ENCODE measurements at regions not wholly inside any gene's neighbourhood (a gene's known extent, or its start where the extent isn't known, plus 50 kb on each side); places are given as distances from the start of the nearest gene placed in this dataset.

GRCh38 chr1:183734543-183735036 is 70.3 kb upstream of the RGL1 start:
- no peaks in the 10 kb centered on the region for H3K36me3 ChIP-seq
- intact Hi-C loops (cut with DNase I): loop anchor here (5.0 kb wide), 1 partner anchor 73 kb away; the partner anchor contains the start of gene RGL1
- peaks cover 0 to 27% (median 21%) of the 10 kb centered on the region in 4 donors for H3K4me1 ChIP-seq
- DNase-seq: peak; percentile 79
- TF ChIP-seq EP300 (IDR thresholded peaks at IDR 0.05) (no peak), POLR2AphosphoS5 (IDR thresholded peaks at IDR 0.05) (peak; percentile 16 to 55 (median 26)), CTCF (IDR thresholded peaks at IDR 0.05) (no peak), POLR2A (IDR thresholded peaks at IDR 0.05) (no peak)
- peak overlapping the region; percentile 23 to 57 (median 40) for H3K27ac ChIP-seq
- H3K27me3 ChIP-seq: no peaks in the 10 kb centered on the region
- H3K9me3 ChIP-seq: no peaks in the 10 kb centered on the region
- no peak overlapping the region for H3K4me3 ChIP-seq
- 62 to 66% methylated on average over 5 of the region's 5 CpGs for WGBS, 2 donors

GRCh38 chr1:183733715-183734114 is 71.2 kb upstream of the RGL1 start:
- H3K36me3 ChIP-seq: no peaks in the 10 kb centered on the region
- H3K27me3 ChIP-seq: no peaks in the 10 kb centered on the region
- no peaks in the 10 kb centered on the region for H3K9me3 ChIP-seq
- peak overlapping the region in 2 of 4 donors; percentile 56 to 57 for H3K27ac ChIP-seq
- no peak for DNase-seq
- intact Hi-C loops (cut with DNase I): loop anchor here (5.0 kb wide), 1 partner anchor 74 kb away; the partner anchor contains the start of gene RGL1
- TF ChIP-seq EP300 (IDR thresholded peaks at IDR 0.05): no peak
- no peak for TF ChIP-seq POLR2A (IDR thresholded peaks at IDR 0.05)
- TF ChIP-seq CTCF (IDR thresholded peaks at IDR 0.05): no peak
- no peak for TF ChIP-seq POLR2AphosphoS5 (IDR thresholded peaks at IDR 0.05)
- peaks cover 0 to 27% (median 21%) of the 10 kb centered on the region in 4 donors for H3K4me1 ChIP-seq
- H3K4me3 ChIP-seq: no peak overlapping the region
- WGBS, 2 donors: 73 to 85% methylated on average over 2 of the region's 2 CpGs

- H3K9me3 ChIP-seq: no peaks in the 10 kb centered on the region
- H3K4me1 ChIP-seq: peaks cover 0 to 27% (median 21%) of the 10 kb centered on the region in 4 donors
- no peak for DNase-seq
- H3K36me3 ChIP-seq: no peaks in the 10 kb centered on the region
- H3K27ac ChIP-seq: no peak overlapping the region
- no peak overlapping the region for H3K4me3 ChIP-seq
- intact Hi-C loops (cut with DNase I): loop anchor here (5.0 kb wide), 1 partner anchor 75 kb away; the partner anchor contains the start of gene RGL1
- 78 to 83% methylated on average over 6 of the region's 6 CpGs for WGBS, 2 donors
- TF ChIP-seq EP300 (IDR thresholded peaks at IDR 0.05) (no peak), CTCF (IDR thresholded peaks at IDR 0.05) (no peak), POLR2AphosphoS5 (IDR thresholded peaks at IDR 0.05) (no peak), POLR2A (IDR thresholded peaks at IDR 0.05) (no peak)
- no peaks in the 10 kb centered on the region for H3K27me3 ChIP-seq
Observed at GRCh38 chr1:183732236-183732880, 72.6 kb upstream of the RGL1 start.

- H3K4me3 ChIP-seq: no peak overlapping the region
- H3K27me3 ChIP-seq: no peaks in the 10 kb centered on the region
- no peak overlapping the region for H3K27ac ChIP-seq
- H3K36me3 ChIP-seq: no peaks in the 10 kb centered on the region
- intact Hi-C loops (cut with DNase I): loop anchor here (5.0 kb wide), 1 partner anchor 76 kb away; the partner anchor contains the start of gene RGL1
- no peak for TF ChIP-seq CTCF (IDR thresholded peaks at IDR 0.05)
- no peak for TF ChIP-seq POLR2A (IDR thresholded peaks at IDR 0.05)
- no peak for TF ChIP-seq EP300 (IDR thresholded peaks at IDR 0.05)
- no peak for TF ChIP-seq POLR2AphosphoS5 (IDR thresholded peaks at IDR 0.05)
- peaks cover 0 to 26% (median 21%) of the 10 kb centered on the region in 4 donors for H3K4me1 ChIP-seq
- no peak for DNase-seq
- 77 to 83% methylated on average over 2 of the region's 2 CpGs for WGBS, 2 donors
- no peaks in the 10 kb centered on the region for H3K9me3 ChIP-seq
Observed at GRCh38 chr1:183730886-183731573, 73.9 kb upstream of the RGL1 start.

All from sigmoid colon (tissue), 6 donors.